ENCODE measurements at regions not wholly inside any gene's neighbourhood (a gene's known extent, or its start where the extent isn't known, plus 50 kb on each side); places are given as distances from the start of the nearest gene placed in this dataset.

GRCh38 chr5:56650386-56650785, 165.0 kb upstream of the MAP3K1 start:
- H3K36me3 ChIP-seq: no peaks in the 10 kb centered on the region
- no peaks in the 10 kb centered on the region for H3K27me3 ChIP-seq
- no peak for TF ChIP-seq CTCF (IDR thresholded peaks at IDR 0.05; ENCODE audit: low read depth, low read length)
- DNase-seq (ENCODE audit: low read depth in 1 of 2, low spot score in 1 of 2): no peak
- H3K9me3 ChIP-seq (ENCODE audit: low read depth): no peaks in the 10 kb centered on the region
- no peaks in the 10 kb centered on the region for H3K4me1 ChIP-seq (ENCODE audit: low read depth)
- H3K27ac ChIP-seq: no peak overlapping the region
- H3K4me3 ChIP-seq: no peak overlapping the region

DNA sequence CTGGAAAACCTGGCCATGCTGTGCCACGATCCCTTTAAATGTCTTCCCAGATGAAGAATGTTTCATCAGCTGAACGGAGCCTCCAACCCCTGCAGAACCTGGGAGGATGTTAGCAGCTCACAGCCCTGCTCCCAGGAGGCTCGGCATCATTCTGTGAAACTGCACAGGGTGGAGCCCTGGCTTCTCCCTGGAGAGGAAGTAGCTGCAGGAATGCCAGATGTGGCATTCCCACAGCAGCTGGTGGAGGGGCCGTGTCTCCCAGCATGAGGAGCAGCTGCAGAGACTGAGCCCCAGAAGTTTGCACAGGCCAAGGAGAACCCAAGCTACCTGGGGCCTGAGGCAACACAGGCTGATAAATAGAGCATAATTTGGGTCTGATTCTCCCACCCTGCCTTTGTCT, 165.8 kb upstream of the MAP3K1 start:
- TF ChIP-seq CTCF (IDR thresholded peaks at IDR 0.05; ENCODE audit: low read depth, low read length): no peak
- no peak overlapping the region for H3K4me3 ChIP-seq
- peak in 1 of 2 donors; percentile 61 for DNase-seq (ENCODE audit: low read depth in 1 of 2, low spot score in 1 of 2)
- H3K9me3 ChIP-seq (ENCODE audit: low read depth): no peaks in the 10 kb centered on the region
- H3K27ac ChIP-seq: no peak overlapping the region
- no peaks in the 10 kb centered on the region for H3K4me1 ChIP-seq (ENCODE audit: low read depth)
- H3K27me3 ChIP-seq: no peaks in the 10 kb centered on the region
- H3K36me3 ChIP-seq: no peaks in the 10 kb centered on the region

GRCh38 chr5:56648460-56649034, 166.8 kb upstream of the MAP3K1 start:
- DNase-seq (ENCODE audit: low read depth in 1 of 2, low spot score in 1 of 2): no peak
- Histone ChIP-seq H3K27ac (no peak overlapping the region), H3K9me3 (ENCODE audit: low read depth) (no peaks in the 10 kb centered on the region), H3K36me3 (no peaks in the 10 kb centered on the region), H3K4me3 (no peak overlapping the region), H3K4me1 (ENCODE audit: low read depth) (no peaks in the 10 kb centered on the region), H3K27me3 (no peaks in the 10 kb centered on the region)
- TF ChIP-seq CTCF (IDR thresholded peaks at IDR 0.05; ENCODE audit: low read depth, low read length): no peak

- Histone ChIP-seq H3K36me3 (no peaks in the 10 kb centered on the region), H3K4me3 (no peak overlapping the region), H3K9me3 (ENCODE audit: low read depth) (no peaks in the 10 kb centered on the region), H3K4me1 (ENCODE audit: low read depth) (peaks cover under 1% of the 10 kb centered on the region), H3K27me3 (no peaks in the 10 kb centered on the region), H3K27ac (no peak overlapping the region)
- DNase-seq (ENCODE audit: low read depth in 1 of 2, low spot score in 1 of 2): no peak
- no peak for TF ChIP-seq CTCF (IDR thresholded peaks at IDR 0.05; ENCODE audit: low read depth, low read length)
These were observed 168.1 kb upstream of the MAP3K1 start for GRCh38 chr5:56647099-56647850.

DNA sequence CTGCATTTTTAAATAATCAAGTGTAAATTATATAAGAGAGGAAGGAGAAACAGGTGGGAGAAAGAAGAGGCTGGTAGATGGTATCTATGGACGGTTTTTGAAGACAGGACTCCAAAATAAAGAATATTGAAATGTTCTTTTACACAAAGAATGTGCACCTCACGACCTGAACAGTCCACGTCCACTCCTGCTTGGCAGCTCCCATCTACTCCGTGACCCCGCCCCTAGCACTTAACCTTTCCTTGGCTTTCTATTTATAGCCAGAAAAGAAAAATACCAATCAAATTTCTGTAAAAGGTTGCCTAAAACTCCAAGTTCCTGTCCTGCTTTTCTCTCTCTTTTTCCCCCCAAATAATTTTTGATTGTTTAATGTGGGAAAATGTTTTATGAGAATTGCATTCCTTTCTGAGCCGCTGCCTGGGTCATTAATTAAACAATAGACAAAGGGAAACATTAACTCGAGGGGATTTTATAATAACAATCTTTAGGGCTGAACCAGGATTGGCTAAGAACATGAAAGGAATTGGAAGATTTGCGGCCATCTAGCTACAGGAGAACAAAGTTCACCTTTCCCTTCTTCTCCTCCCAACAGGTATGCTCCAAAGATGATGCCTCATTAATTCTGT, 173.6 kb upstream of the MAP3K1 start:
- Histone ChIP-seq H3K27me3 (no peaks in the 10 kb centered on the region), H3K4me1 (ENCODE audit: low read depth) (peaks cover 22% of the 10 kb centered on the region), H3K4me3 (no peak overlapping the region), H3K36me3 (no peaks in the 10 kb centered on the region), H3K27ac (no peak overlapping the region), H3K9me3 (ENCODE audit: low read depth) (no peaks in the 10 kb centered on the region)
- no peak for TF ChIP-seq CTCF (IDR thresholded peaks at IDR 0.05; ENCODE audit: low read depth, low read length)
- no peak for DNase-seq (ENCODE audit: low read depth in 1 of 2, low spot score in 1 of 2)
